Pancreas (tissue), 10 donors: ENCODE measurements at regions not wholly inside any gene's neighbourhood (a gene's known extent, or its start where the extent isn't known, plus 50 kb on each side); places are given as distances from the start of the nearest gene placed in this dataset.
"Not testable (repeated sequence)": the region's sequence is repeated elsewhere in the genome, so short reads cannot be mapped to it uniquely, and the experiment has no call there.

Source experiments
- ATAC-seq, 4 donors: fragments of 200-7000 bp; cut with Tn5 transposase; one replicate each; pipeline versions ENCODE4 v1.8.0 to v1.9.1; 2020; ENCODE audit warnings: mild to moderate bottlenecking in 4 of 4, moderate library complexity in 4 of 4
- DNase-seq, 6 donors: peaks; one replicate each; pipeline ENCODE4 v3.0.0-alpha.2; 2020
- FAIRE-seq: peaks from 2 replicates; lab custom pipeline; 2012; peaks lifted over from hg19 to GRCh38; lab: Jason Lieb, UNC
- H3K27ac ChIP-seq, 4 donors: fragments of 200-600 bp; sonication (generic); 1 replicate in 3 of 4; 2 replicates in 1 of 4; pipeline versions ENCODE4 v1.5.0 to v1.8.0; 2020
- H3K27me3 ChIP-seq, 4 donors: fragments of 200-600 bp; one replicate each; pipeline ENCODE4 v1.8.0; 2021
- H3K36me3 ChIP-seq, 3 donors: fragments of 200-600 bp; sonication (generic) in 1 of 3; one replicate each; pipeline versions ENCODE4 v1.5.0 to v1.8.0; 2020 to 2021
- H3K4me1 ChIP-seq, 3 donors: fragments of 200-600 bp; one replicate each; pipeline ENCODE4 v1.8.0; 2021
- H3K4me3 ChIP-seq, 4 donors: fragments of 200-600 bp; sonication (generic) in 2 of 4; one replicate each; pipeline versions ENCODE4 v1.5.0 to v1.8.0; 2020 to 2021
- H3K9me3 ChIP-seq, 4 donors: fragments of 200-600 bp; one replicate each; pipeline ENCODE4 v1.8.0; 2021
- WGBS, 2 donors: extraction: QIAGEN DNeasy Blood & Tissue Kit; methylation state at CpG; one replicate each; pipeline ENCODE4 v1.1.7; 2013; 5-methylcytosine and 5-hydroxymethylcytosine counted together
- intact Hi-C, 3 donors: fragments of 100-400 bp; cut with DNase I; formaldehyde crosslinking; loops; one replicate each; pipeline versions ENCODE4 v1.11.1 to v1.14.2; 2022
- TF ChIP-seq, protein P1 (sequence below), 4 donors: fragments of 200-600 bp; sonication (generic) in 3 of 4; IDR thresholded peaks; one replicate each; pipeline versions ENCODE4 v1.5.0 to v1.8.0; 2021; ENCODE audit warnings: antibody characterized with exemption in 4 of 4
- donor health status: healthy with polysubstance abuse.
- donor health status: DM: no; HTN: no; CAD: no; lungs with moderate emphysema.
- donor health status: DM: no; HTN: no; CAD: no.
- donor health status: control.
- donor health status: control.
- donor health status: Bipolar disorder and iron deficiency.
- donor health status: DM: yes; HTN: yes; CAD: no.
- donor health status: DM: no; HTN: no; CAD: no.
- donor health status: DM: no; HTN: no; CAD: no.
- donor health status: DM: yes; HTN: yes; CAD: no.

DNA sequence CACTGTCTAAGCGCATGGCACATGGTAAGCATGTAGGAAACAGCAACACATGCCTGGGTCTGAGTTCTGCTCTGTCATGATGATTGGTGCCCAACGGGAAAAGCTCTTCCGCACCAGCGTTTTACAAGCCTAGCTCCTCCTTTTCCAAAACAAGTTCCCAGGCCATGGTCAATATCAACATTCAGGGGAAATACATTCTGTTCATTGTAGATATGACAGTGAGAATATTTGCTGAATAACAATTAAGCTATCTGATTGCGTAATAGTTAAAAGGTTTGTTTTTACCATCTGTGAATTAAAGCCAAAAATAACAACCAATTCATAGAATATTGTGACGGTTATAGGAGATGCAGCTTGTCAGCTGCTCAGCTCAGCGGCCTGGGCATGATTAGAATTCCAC is 404.3 kb upstream of the SLC35B3 start:
- WGBS, 2 donors: 63 to 67% methylated on average over 7 of the region's 7 CpGs
- no peak for ATAC-seq
- intact Hi-C loops: no loop called here
- no peak for FAIRE-seq
- H3K4me3 ChIP-seq: no peak overlapping the region
- H3K9me3 ChIP-seq: no peaks in the 10 kb centered on the region
- H3K36me3 ChIP-seq: no peaks in the 10 kb centered on the region
- no peaks in the 10 kb centered on the region for H3K4me1 ChIP-seq
- DNase-seq: no peak
- H3K27ac ChIP-seq: no peak overlapping the region
- H3K27me3 ChIP-seq: no peaks in the 10 kb centered on the region
- TF ChIP-seq, protein P1, sequence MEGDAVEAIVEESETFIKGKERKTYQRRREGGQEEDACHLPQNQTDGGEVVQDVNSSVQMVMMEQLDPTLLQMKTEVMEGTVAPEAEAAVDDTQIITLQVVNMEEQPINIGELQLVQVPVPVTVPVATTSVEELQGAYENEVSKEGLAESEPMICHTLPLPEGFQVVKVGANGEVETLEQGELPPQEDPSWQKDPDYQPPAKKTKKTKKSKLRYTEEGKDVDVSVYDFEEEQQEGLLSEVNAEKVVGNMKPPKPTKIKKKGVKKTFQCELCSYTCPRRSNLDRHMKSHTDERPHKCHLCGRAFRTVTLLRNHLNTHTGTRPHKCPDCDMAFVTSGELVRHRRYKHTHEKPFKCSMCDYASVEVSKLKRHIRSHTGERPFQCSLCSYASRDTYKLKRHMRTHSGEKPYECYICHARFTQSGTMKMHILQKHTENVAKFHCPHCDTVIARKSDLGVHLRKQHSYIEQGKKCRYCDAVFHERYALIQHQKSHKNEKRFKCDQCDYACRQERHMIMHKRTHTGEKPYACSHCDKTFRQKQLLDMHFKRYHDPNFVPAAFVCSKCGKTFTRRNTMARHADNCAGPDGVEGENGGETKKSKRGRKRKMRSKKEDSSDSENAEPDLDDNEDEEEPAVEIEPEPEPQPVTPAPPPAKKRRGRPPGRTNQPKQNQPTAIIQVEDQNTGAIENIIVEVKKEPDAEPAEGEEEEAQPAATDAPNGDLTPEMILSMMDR (IDR thresholded peaks at IDR 0.05): no peak

DNA sequence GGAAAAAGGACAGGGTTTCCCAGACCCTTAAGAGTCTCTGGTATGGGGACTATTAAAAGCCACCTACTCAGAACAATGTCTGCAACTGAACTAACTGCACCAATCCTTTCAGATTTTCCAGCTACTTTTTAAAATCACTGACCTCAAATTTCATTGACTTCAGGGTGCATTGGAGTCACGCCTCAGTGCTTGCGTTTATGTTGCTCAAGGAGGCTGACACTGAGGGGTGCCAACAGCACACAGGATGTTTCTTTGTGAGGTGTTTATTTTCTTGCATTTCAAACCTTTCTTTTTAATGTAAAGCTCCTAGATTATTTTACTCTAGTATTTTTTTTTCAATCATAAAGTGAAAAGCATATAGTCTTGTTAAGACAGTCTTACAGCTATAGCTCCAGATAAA is 402.0 kb upstream of the SLC35B3 start:
- Histone ChIP-seq H3K4me1 (no peaks in the 10 kb centered on the region), H3K27ac (no peak overlapping the region), H3K36me3 (no peaks in the 10 kb centered on the region), H3K9me3 (no peaks in the 10 kb centered on the region), H3K4me3 (no peak overlapping the region), H3K27me3 (no peaks in the 10 kb centered on the region)
- intact Hi-C loops: no loop called here
- ATAC-seq (no peak), DNase-seq (no peak), FAIRE-seq (no peak)
- TF ChIP-seq, protein P1 (IDR thresholded peaks at IDR 0.05): no peak
- 73% methylated on average over 2 of the region's 2 CpGs for WGBS, 2 donors

DNA sequence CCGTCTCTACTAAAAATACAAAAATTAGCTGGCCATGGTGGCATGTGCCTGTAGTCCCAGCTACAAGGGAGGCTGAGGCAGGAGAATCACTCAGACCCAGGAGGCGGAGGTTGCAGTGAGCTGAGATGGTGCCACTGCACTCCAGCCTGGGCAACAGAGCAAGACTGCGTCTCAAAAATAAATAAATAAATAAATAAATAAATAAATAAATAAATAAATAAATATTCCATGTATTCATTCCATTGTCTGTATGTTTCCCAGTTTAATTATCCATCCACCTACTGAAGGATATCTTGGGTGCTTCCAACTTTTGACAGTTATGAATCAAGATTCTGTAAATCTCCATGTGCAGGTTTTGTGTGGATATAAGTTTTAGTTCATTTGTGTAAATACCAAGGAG is 397.4 kb upstream of the SLC35B3 start:
- DNase-seq, H3K9me3 ChIP-seq, ATAC-seq, H3K4me1 ChIP-seq, H3K27ac ChIP-seq, intact Hi-C loops, H3K36me3 ChIP-seq, FAIRE-seq, H3K4me3 ChIP-seq, H3K27me3 ChIP-seq: not testable (repeated sequence)
- WGBS, 2 donors: 81 to 91% methylated on average over 3 of the region's 3 CpGs

DNA sequence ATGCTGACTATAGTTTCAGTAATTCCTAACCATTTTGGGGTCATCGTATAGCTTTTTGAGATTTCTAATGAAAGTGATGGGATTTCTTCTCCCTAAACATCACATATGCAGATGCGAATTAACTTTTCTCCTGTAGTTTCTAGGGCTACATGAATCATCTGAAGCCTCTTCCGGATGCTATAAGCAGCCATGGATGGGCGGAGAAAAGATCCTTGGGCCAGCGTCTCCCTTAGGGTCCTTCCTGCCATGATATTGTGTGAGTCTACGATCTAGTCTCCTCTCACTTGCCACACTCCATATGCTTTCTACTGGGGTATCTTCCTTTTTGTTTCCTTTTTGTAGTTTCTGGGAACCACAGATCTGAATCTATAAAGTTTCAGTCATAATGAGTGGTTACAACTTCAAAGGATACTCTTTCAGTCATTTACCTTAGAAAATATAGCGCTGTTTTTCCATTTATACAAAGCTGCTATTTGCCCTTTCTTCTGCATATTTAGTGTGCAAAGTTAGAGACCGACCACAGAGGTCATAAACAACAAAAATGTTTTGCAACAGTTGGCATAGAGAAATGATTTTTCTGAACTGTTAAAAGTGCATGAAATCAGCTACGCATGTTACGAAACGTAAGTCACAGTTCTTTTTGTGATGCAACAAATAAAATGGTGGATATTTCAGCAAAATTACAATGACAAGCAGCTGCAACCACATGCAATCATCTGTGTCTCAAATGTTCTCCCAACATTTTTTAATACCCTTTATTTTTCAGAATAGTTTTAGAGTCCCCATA is 396.2 kb upstream of the SLC35B3 start:
- Histone ChIP-seq H3K36me3 (no peaks in the 10 kb centered on the region), H3K4me3 (no peak overlapping the region), H3K27ac (no peak overlapping the region), H3K4me1 (no peaks in the 10 kb centered on the region), H3K9me3 (no peaks in the 10 kb centered on the region), H3K27me3 (no peaks in the 10 kb centered on the region)
- intact Hi-C loops: no loop called here
- no peak for DNase-seq
- 69 to 82% methylated on average over 11 of the region's 11 CpGs for WGBS, 2 donors
- no peak for ATAC-seq
- TF ChIP-seq, protein P1 (IDR thresholded peaks at IDR 0.05): no peak
- no peak for FAIRE-seq

DNA sequence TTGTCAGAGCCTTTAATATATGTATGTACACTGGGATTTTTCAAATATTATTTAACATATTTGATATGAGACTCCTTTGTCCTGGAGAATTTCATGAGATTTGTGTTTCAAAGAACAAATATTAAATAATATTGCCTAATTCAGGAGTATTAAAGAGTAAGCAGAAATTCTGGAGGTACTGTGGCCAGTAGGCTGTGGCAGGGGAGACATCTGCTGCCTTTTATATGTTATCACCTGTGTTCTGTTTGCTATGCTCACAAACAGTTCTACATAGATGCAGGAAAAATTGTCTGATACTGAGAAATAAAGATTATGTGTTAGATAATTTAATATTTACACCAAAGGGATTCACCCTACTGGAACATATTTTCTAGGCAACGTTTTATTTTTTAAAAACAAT is 395.4 kb upstream of the SLC35B3 start:
- TF ChIP-seq, protein P1 (IDR thresholded peaks at IDR 0.05): no peak
- Histone ChIP-seq H3K27me3 (no peaks in the 10 kb centered on the region), H3K9me3 (no peaks in the 10 kb centered on the region), H3K4me1 (no peaks in the 10 kb centered on the region), H3K27ac (no peak overlapping the region), H3K4me3 (no peak overlapping the region), H3K36me3 (no peaks in the 10 kb centered on the region)
- intact Hi-C loops: no loop called here
- 31 to 37% methylated on average over 1 of the region's 1 CpG for WGBS, 2 donors
- ATAC-seq (no peak), DNase-seq (no peak), FAIRE-seq (no peak)
